ENCODE measurements at regions not wholly inside any gene's neighbourhood (a gene's known extent, or its start where the extent isn't known, plus 50 kb on each side); places are given as distances from the start of the nearest gene placed in this dataset.

DNA sequence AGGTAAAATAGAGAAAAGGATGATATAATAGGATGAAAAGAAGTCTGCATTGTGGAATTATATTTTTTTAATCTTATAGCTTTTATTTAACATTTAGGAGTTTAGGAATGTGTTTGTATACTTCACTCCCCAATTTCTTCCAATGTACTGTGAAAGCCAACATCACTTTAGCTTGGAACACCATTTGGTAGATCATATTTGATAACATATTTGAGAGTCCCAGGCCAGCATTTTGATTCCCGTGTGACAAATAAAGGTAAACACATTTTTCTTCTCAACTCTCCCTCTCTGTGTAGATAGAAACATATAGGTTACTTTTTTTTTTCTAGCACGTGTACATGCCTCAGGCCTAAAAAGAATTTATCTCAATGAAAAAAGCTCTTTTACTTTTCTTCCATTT lies 1551.3 kb downstream of the CDH8 start:
- H3K9me3 ChIP-seq: no peaks in the 10 kb centered on the region
- ChIA-PET POLR2A (no interaction called here), CTCF (no interaction called here)
- H2AFZ ChIP-seq (ENCODE audit: low read depth): no peak overlapping the region
- DNase-seq: no peak
- no peak overlapping the region for H3K4me3 ChIP-seq (ENCODE audit: low read depth in 2 of 2, low read length in 1 of 2)
- H3K27me3 ChIP-seq (ENCODE audit: insufficient read depth): no peaks in the 10 kb centered on the region
- H3K36me3 ChIP-seq (replicated peaks in 1 of 2; ENCODE audit: control insufficient read depth in 1 of 2, insufficient read depth in 2 of 2, low read length in 1 of 2): no peaks in the 10 kb centered on the region
- H3F3A ChIP-seq (replicated peaks; ENCODE audit: insufficient read depth): no peaks in the 10 kb centered on the region
- H3K4me2 ChIP-seq: no peak overlapping the region
- H3K9ac ChIP-seq: no peak overlapping the region
- TF ChIP-seq TAF1 (IDR thresholded peaks at IDR 0.05; ENCODE audit: borderline replicate concordance, low read depth, low read length): no peak
- no peak for TF ChIP-seq MEF2A (IDR thresholded peaks at IDR 0.05; ENCODE audit: borderline replicate concordance, low read depth)
- no peak for TF ChIP-seq NFIC (IDR thresholded peaks at IDR 0.05; ENCODE audit: borderline replicate concordance)
- no peak for TF ChIP-seq TEAD4 (IDR thresholded peaks at IDR 0.05; ENCODE audit: borderline replicate concordance, insufficient read depth)
- TF ChIP-seq TCF12 (IDR thresholded peaks at IDR 0.05): no peak
- TF ChIP-seq, protein P1, sequence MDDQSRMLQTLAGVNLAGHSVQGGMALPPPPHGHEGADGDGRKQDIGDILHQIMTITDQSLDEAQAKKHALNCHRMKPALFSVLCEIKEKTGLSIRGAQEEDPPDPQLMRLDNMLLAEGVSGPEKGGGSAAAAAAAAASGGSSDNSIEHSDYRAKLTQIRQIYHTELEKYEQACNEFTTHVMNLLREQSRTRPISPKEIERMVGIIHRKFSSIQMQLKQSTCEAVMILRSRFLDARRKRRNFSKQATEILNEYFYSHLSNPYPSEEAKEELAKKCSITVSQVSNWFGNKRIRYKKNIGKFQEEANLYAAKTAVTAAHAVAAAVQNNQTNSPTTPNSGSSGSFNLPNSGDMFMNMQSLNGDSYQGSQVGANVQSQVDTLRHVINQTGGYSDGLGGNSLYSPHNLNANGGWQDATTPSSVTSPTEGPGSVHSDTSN (IDR thresholded peaks at IDR 0.05): no peak
- TF ChIP-seq RCOR1 (IDR thresholded peaks at IDR 0.05; ENCODE audit: low read length): no peak
- TF ChIP-seq POLR2AphosphoS5 (IDR thresholded peaks at IDR 0.05; ENCODE audit: low read depth, low read length): no peak
- TF ChIP-seq JUND (IDR thresholded peaks at IDR 0.05): no peak
- TF ChIP-seq, protein P2, sequence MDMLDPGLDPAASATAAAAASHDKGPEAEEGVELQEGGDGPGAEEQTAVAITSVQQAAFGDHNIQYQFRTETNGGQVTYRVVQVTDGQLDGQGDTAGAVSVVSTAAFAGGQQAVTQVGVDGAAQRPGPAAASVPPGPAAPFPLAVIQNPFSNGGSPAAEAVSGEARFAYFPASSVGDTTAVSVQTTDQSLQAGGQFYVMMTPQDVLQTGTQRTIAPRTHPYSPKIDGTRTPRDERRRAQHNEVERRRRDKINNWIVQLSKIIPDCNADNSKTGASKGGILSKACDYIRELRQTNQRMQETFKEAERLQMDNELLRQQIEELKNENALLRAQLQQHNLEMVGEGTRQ (IDR thresholded peaks at IDR 0.05; ENCODE audit: borderline replicate concordance, low read depth, low read length): no peak
- TF ChIP-seq, protein P3, sequence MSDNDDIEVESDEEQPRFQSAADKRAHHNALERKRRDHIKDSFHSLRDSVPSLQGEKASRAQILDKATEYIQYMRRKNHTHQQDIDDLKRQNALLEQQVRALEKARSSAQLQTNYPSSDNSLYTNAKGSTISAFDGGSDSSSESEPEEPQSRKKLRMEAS (IDR thresholded peaks at IDR 0.05; ENCODE audit: low read depth): no peak
- TF ChIP-seq GATA2 (CRISPR knock-in tag; IDR thresholded peaks at IDR 0.05): no peak
- TF ChIP-seq, protein P4, sequence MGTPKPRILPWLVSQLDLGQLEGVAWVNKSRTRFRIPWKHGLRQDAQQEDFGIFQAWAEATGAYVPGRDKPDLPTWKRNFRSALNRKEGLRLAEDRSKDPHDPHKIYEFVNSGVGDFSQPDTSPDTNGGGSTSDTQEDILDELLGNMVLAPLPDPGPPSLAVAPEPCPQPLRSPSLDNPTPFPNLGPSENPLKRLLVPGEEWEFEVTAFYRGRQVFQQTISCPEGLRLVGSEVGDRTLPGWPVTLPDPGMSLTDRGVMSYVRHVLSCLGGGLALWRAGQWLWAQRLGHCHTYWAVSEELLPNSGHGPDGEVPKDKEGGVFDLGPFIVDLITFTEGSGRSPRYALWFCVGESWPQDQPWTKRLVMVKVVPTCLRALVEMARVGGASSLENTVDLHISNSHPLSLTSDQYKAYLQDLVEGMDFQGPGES (IDR thresholded peaks at IDR 0.05; ENCODE audit: low read depth, low read length): no peak
- TF ChIP-seq RXRA (IDR thresholded peaks at IDR 0.05; ENCODE audit: borderline replicate concordance, low read depth): no peak
- TF ChIP-seq, protein P5, sequence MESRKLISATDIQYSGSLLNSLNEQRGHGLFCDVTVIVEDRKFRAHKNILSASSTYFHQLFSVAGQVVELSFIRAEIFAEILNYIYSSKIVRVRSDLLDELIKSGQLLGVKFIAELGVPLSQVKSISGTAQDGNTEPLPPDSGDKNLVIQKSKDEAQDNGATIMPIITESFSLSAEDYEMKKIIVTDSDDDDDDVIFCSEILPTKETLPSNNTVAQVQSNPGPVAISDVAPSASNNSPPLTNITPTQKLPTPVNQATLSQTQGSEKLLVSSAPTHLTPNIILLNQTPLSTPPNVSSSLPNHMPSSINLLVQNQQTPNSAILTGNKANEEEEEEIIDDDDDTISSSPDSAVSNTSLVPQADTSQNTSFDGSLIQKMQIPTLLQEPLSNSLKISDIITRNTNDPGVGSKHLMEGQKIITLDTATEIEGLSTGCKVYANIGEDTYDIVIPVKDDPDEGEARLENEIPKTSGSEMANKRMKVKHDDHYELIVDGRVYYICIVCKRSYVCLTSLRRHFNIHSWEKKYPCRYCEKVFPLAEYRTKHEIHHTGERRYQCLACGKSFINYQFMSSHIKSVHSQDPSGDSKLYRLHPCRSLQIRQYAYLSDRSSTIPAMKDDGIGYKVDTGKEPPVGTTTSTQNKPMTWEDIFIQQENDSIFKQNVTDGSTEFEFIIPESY (IDR thresholded peaks at IDR 0.05; ENCODE audit: borderline replicate concordance, low read depth): no peak
- TF ChIP-seq RFX5 (IDR thresholded peaks at IDR 0.05; ENCODE audit: low read length): no peak
- no peak for TF ChIP-seq YY1 (IDR thresholded peaks at IDR 0.05; ENCODE audit: low read depth)
- H4K20me1 ChIP-seq (ENCODE audit: insufficient read depth): no peaks in the 10 kb centered on the region
- WGBS (ENCODE audit: low lambda C conversion rate): 19% methylated on average over 2 of the region's 2 CpGs
- H3K79me2 ChIP-seq (ENCODE audit: insufficient read depth): no peaks in the 10 kb centered on the region
- no peak overlapping the region for H3K27ac ChIP-seq (ENCODE audit: low read depth in 2 of 2, low read length in 1 of 2)
- no peaks in the 10 kb centered on the region for H3K9me2 ChIP-seq
- no peaks in the 10 kb centered on the region for H3K4me1 ChIP-seq (ENCODE audit: control insufficient read depth in 1 of 2, insufficient read depth in 2 of 2, low read depth in 1 of 2, low read length in 1 of 2)

Data from SK-N-SH (cell line).